ENCODE measurements at regions not wholly inside any gene's neighbourhood (a gene's known extent, or its start where the extent isn't known, plus 50 kb on each side); places are given as distances from the start of the nearest gene placed in this dataset.

GRCh38 chr2:17051538-17051937 lies 385.9 kb upstream of the CYRIA start:
- H3K9ac ChIP-seq (ENCODE audit: low read length) = no peak overlapping the region
- no peak overlapping the region for H3K4me3 ChIP-seq (ENCODE audit: low read length)
- H4K20me1 ChIP-seq (ENCODE audit: insufficient read depth) = no peaks in the 10 kb centered on the region
- H2AFZ ChIP-seq (ENCODE audit: low read depth, low read length) = no peak overlapping the region
- no peak overlapping the region for H3K27ac ChIP-seq (ENCODE audit: low read length)
- H3K9me2 ChIP-seq (ENCODE audit: insufficient read depth, low read length) = no peaks in the 10 kb centered on the region
- H3K27me3 ChIP-seq (ENCODE audit: insufficient read depth, low read depth, low read length) = no peaks in the 10 kb centered on the region
- TF ChIP-seq REST (IDR thresholded peaks at IDR 0.05; ENCODE audit: borderline replicate concordance) = no peak
- TF ChIP-seq EP300 (conservative IDR thresholded peaks at IDR 0.05; ENCODE audit: poor library complexity, severe bottlenecking) = no peak
- TF ChIP-seq RAD21 (conservative IDR thresholded peaks at IDR 0.05) = no peak
- TF ChIP-seq TAF1 (IDR thresholded peaks at IDR 0.05; ENCODE audit: low read depth) = no peak
- no peak for TF ChIP-seq EZH2 (IDR thresholded peaks at IDR 0.05; ENCODE audit: borderline replicate concordance, insufficient read depth, low read length, poor library complexity, severe bottlenecking)
- TF ChIP-seq CTCF (IDR thresholded peaks at IDR 0.05; ENCODE audit: poor library complexity, severe bottlenecking) = no peak
- no peak for TF ChIP-seq POLR2AphosphoS5 (IDR thresholded peaks at IDR 0.05)
- no peak for TF ChIP-seq MXI1 (conservative IDR thresholded peaks at IDR 0.05; ENCODE audit: poor library complexity, severe bottlenecking)
- no peaks in the 10 kb centered on the region for H3K9me3 ChIP-seq (ENCODE audit: low read length)
- H3K4me2 ChIP-seq (ENCODE audit: low read length) = no peak overlapping the region
- no peaks in the 10 kb centered on the region for H3K79me2 ChIP-seq (replicated peaks; ENCODE audit: insufficient read depth, low read length)
- no peaks in the 10 kb centered on the region for H3K36me3 ChIP-seq (ENCODE audit: insufficient read depth, low read length)
- H3F3A ChIP-seq (ENCODE audit: insufficient read depth, low read length, poor library complexity, severe bottlenecking) = no peaks in the 10 kb centered on the region

GRCh38 chr2:17043173-17043572 lies 377.5 kb upstream of the CYRIA start:
- Histone ChIP-seq H3K36me3 (ENCODE audit: insufficient read depth, low read length) (no peaks in the 10 kb centered on the region), H3K79me2 (replicated peaks; ENCODE audit: insufficient read depth, low read length) (no peaks in the 10 kb centered on the region), H3K27me3 (ENCODE audit: insufficient read depth, low read depth, low read length) (no peaks in the 10 kb centered on the region), H3K9me3 (ENCODE audit: low read length) (no peaks in the 10 kb centered on the region), H3K4me2 (ENCODE audit: low read length) (no peak overlapping the region), H3K27ac (ENCODE audit: low read length) (no peak overlapping the region), H2AFZ (ENCODE audit: low read depth, low read length) (no peak overlapping the region), H3K9me2 (ENCODE audit: insufficient read depth, low read length) (no peaks in the 10 kb centered on the region), H3F3A (ENCODE audit: insufficient read depth, low read length, poor library complexity, severe bottlenecking) (no peaks in the 10 kb centered on the region), H3K4me3 (ENCODE audit: low read length) (no peak overlapping the region), H4K20me1 (ENCODE audit: insufficient read depth) (no peaks in the 10 kb centered on the region), H3K9ac (ENCODE audit: low read length) (no peak overlapping the region)
- TF ChIP-seq SMC3 (conservative IDR thresholded peaks at IDR 0.05; ENCODE audit: poor library complexity) = no peak

GRCh38 chr2:17036361-17036760 lies 370.7 kb upstream of the CYRIA start:
- peak overlapping the region; percentile 37 for H3K9ac ChIP-seq (ENCODE audit: low read length)
- H3K79me2 ChIP-seq (replicated peaks; ENCODE audit: insufficient read depth, low read length) = no peaks in the 10 kb centered on the region
- H3K9me3 ChIP-seq (ENCODE audit: low read length) = no peaks in the 10 kb centered on the region

More at GRCh38 chr2:17036361-17036760, 370.7 kb upstream of the CYRIA start:
- no peaks in the 10 kb centered on the region for H3K27me3 ChIP-seq (ENCODE audit: insufficient read depth, low read depth, low read length)
- peak overlapping the region; percentile 47 for H3K4me2 ChIP-seq (ENCODE audit: low read length)
- no peak overlapping the region for H2AFZ ChIP-seq (ENCODE audit: low read depth, low read length)
- no peaks in the 10 kb centered on the region for H3K9me2 ChIP-seq (ENCODE audit: insufficient read depth, low read length)
- no peaks in the 10 kb centered on the region for H3F3A ChIP-seq (ENCODE audit: insufficient read depth, low read length, poor library complexity, severe bottlenecking)
- peak overlapping the region; percentile 34 for H3K4me3 ChIP-seq (ENCODE audit: low read length)
- H3K36me3 ChIP-seq (ENCODE audit: insufficient read depth, low read length) = no peaks in the 10 kb centered on the region
- TF ChIP-seq EP300 (conservative IDR thresholded peaks at IDR 0.05; ENCODE audit: poor library complexity, severe bottlenecking) (peak; percentile 55), EZH2 (IDR thresholded peaks at IDR 0.05; ENCODE audit: borderline replicate concordance, insufficient read depth, low read length, poor library complexity, severe bottlenecking) (no peak), REST (IDR thresholded peaks at IDR 0.05; ENCODE audit: borderline replicate concordance) (peak; percentile 67), TAF1 (IDR thresholded peaks at IDR 0.05; ENCODE audit: low read depth) (no peak), MXI1 (conservative IDR thresholded peaks at IDR 0.05; ENCODE audit: poor library complexity, severe bottlenecking) (no peak), SMC3 (conservative IDR thresholded peaks at IDR 0.05; ENCODE audit: poor library complexity) (peak; percentile 30), POLR2AphosphoS5 (IDR thresholded peaks at IDR 0.05) (peak; percentile 43), RAD21 (conservative IDR thresholded peaks at IDR 0.05) (peak; percentile 43), CTCF (IDR thresholded peaks at IDR 0.05; ENCODE audit: poor library complexity, severe bottlenecking) (no peak)
- H3K27ac ChIP-seq (ENCODE audit: low read length) = peak overlapping the region; percentile 82
- H4K20me1 ChIP-seq (ENCODE audit: insufficient read depth) = no peaks in the 10 kb centered on the region

Measured in neural cell (in vitro differentiated cells).